ENCODE measurements at regions not wholly inside any gene's neighbourhood (a gene's known extent, or its start where the extent isn't known, plus 50 kb on each side); places are given as distances from the start of the nearest gene placed in this dataset.

DNA sequence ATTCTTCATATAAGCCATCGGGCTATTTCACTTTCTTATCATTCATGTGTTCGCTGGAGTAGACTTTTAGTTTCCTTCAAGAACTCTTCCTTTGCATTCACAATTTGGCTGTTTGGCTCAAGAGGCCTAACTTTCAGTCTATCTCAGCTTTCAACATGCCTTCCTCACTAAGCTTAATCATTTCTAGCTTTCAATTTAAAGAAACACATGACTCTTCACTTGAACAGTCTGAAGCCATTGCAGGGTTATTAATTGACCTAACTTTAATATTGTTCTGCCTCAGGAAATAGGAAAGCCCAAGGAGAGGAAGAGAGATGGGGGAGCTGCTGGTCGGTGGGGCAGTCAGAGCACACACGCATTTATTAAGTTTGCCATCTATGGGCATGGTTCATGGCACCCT lies 158.1 kb downstream of the SUCLA2 start:
- WGBS, 2 experiments (ENCODE audit: low coverage in 1 of 2, low lambda C conversion rate in 2 of 2, missing lambda C conversion rate in 2 of 2) = 80 to 86% methylated on average over 4 of the region's 4 CpGs
- H3K9me3 ChIP-seq (ENCODE audit: low read depth) = no peaks in the 10 kb centered on the region
- H4K20me1 ChIP-seq (ENCODE audit: insufficient read depth) = no peaks in the 10 kb centered on the region
- no peak overlapping the region for H3K4me2 ChIP-seq (ENCODE audit: unreplicated experiment)
- H3K4me1 ChIP-seq (ENCODE audit: insufficient read depth) = peaks cover 5% of the 10 kb centered on the region; the same call in 1 of the 2 replicates
- no peak overlapping the region for H3K27ac ChIP-seq
- H3K9ac ChIP-seq = no peak overlapping the region
- H3K9me2 ChIP-seq (ENCODE audit: insufficient read depth) = no peaks in the 10 kb centered on the region
- no peak overlapping the region for H2AFZ ChIP-seq
- H3K27me3 ChIP-seq (replicated peaks; ENCODE audit: insufficient read depth) = no peaks in the 10 kb centered on the region
- DNase-seq = no peak
- no peaks in the 10 kb centered on the region for H3K79me2 ChIP-seq (ENCODE audit: insufficient read depth)
- no peaks in the 10 kb centered on the region for H3F3A ChIP-seq (ENCODE audit: insufficient read depth)
- TF ChIP-seq EZH2 (IDR thresholded peaks at IDR 0.05; ENCODE audit: insufficient read depth, poor library complexity, severe bottlenecking) (no peak), EZH2phosphoT487 (IDR thresholded peaks at IDR 0.05; ENCODE audit: insufficient read depth, low read depth) (no peak)
- H3K4me3 ChIP-seq = no peak overlapping the region
- in situ Hi-C loops (cut with MboI) = no loop called here
- no peaks in the 10 kb centered on the region for H3K36me3 ChIP-seq (ENCODE audit: low read depth)

DNA sequence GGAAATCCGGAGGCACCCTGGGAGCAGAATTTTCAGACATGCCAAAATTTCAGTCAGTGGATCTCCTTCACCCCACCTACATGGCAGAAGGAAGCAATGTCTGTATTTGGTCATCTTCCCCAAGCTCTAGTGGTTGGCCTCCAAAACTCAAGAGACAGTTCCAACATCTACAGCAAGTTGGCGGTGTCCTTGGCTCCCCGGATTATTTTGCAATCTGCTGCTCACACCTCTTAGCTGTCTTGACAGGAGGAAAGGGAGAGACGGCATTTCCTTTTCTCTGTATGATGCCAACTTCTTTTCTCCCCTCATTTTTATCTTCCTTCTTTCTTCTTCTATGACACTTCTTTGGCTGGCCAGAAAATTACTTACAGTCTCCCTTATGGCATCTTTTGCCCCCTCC lies 159.9 kb downstream of the SUCLA2 start:
- no peaks in the 10 kb centered on the region for H4K20me1 ChIP-seq (ENCODE audit: insufficient read depth)
- H2AFZ ChIP-seq = no peak overlapping the region
- H3F3A ChIP-seq (ENCODE audit: insufficient read depth) = no peaks in the 10 kb centered on the region
- DNase-seq = no peak
- H3K27ac ChIP-seq = no peak overlapping the region
- H3K9me2 ChIP-seq (ENCODE audit: insufficient read depth) = no peaks in the 10 kb centered on the region
- H3K9ac ChIP-seq = no peak overlapping the region
- H3K4me3 ChIP-seq = no peak overlapping the region
- H3K4me2 ChIP-seq (ENCODE audit: unreplicated experiment) = no peak overlapping the region
- no peaks in the 10 kb centered on the region for H3K36me3 ChIP-seq (ENCODE audit: low read depth)
- 83 to 88% methylated on average over 4 of the region's 4 CpGs for WGBS, 2 experiments (ENCODE audit: low coverage in 1 of 2, low lambda C conversion rate in 2 of 2, missing lambda C conversion rate in 2 of 2)
- no peaks in the 10 kb centered on the region for H3K27me3 ChIP-seq (replicated peaks; ENCODE audit: insufficient read depth)
- in situ Hi-C loops (cut with MboI) = no loop called here
- H3K79me2 ChIP-seq (ENCODE audit: insufficient read depth) = no peaks in the 10 kb centered on the region
- TF ChIP-seq EZH2phosphoT487 (IDR thresholded peaks at IDR 0.05; ENCODE audit: insufficient read depth, low read depth) (no peak), EZH2 (IDR thresholded peaks at IDR 0.05; ENCODE audit: insufficient read depth, poor library complexity, severe bottlenecking) (no peak)
- H3K4me1 ChIP-seq (ENCODE audit: insufficient read depth) = 0 out of 2 replicates have a peak, but pooled peaks cover 5% of the 10 kb centered on the region
- H3K9me3 ChIP-seq (ENCODE audit: low read depth) = no peaks in the 10 kb centered on the region

DNA sequence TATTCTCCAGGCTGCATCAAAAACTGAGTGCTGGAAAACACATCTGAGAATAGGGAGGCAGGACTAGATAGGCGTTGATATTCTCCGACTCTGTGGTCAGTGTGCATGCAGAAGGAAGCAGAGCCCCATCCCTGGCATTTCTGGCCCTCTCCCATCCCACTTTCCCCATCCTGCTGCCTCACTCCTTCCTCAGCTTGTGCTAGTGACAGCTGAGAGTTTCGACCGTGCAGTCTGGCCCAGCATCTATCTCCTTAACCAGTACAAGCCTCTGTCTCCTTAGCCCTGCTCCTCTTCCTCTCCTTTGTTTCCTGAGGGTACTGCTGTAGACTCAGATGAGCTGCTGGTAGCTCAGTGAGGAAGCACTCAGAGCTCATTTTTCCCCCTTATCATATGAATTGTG lies 163.2 kb downstream of the SUCLA2 start:
- Histone ChIP-seq H3K27ac (no peak overlapping the region), H4K20me1 (ENCODE audit: insufficient read depth) (no peaks in the 10 kb centered on the region), H3K4me2 (ENCODE audit: unreplicated experiment) (no peak overlapping the region), H3K9me2 (ENCODE audit: insufficient read depth) (no peaks in the 10 kb centered on the region), H3K9ac (no peak overlapping the region), H3K27me3 (replicated peaks; ENCODE audit: insufficient read depth) (no peaks in the 10 kb centered on the region), H3K4me3 (no peak overlapping the region), H2AFZ (no peak overlapping the region), H3K36me3 (ENCODE audit: low read depth) (no peaks in the 10 kb centered on the region), H3K79me2 (ENCODE audit: insufficient read depth) (no peaks in the 10 kb centered on the region), H3K9me3 (ENCODE audit: low read depth) (no peaks in the 10 kb centered on the region), H3K4me1 (ENCODE audit: insufficient read depth) (0 out of 2 replicates have a peak, but pooled peaks cover 5% of the 10 kb centered on the region), H3F3A (ENCODE audit: insufficient read depth) (no peaks in the 10 kb centered on the region)
- TF ChIP-seq EZH2 (IDR thresholded peaks at IDR 0.05; ENCODE audit: insufficient read depth, poor library complexity, severe bottlenecking) (no peak), EZH2phosphoT487 (IDR thresholded peaks at IDR 0.05; ENCODE audit: insufficient read depth, low read depth) (no peak)
- 83 to 85% methylated on average over 4 of the region's 4 CpGs for WGBS, 2 experiments (ENCODE audit: low coverage in 1 of 2, low lambda C conversion rate in 2 of 2, missing lambda C conversion rate in 2 of 2)
- no peak for DNase-seq
- in situ Hi-C loops (cut with MboI) = no loop called here

DNA sequence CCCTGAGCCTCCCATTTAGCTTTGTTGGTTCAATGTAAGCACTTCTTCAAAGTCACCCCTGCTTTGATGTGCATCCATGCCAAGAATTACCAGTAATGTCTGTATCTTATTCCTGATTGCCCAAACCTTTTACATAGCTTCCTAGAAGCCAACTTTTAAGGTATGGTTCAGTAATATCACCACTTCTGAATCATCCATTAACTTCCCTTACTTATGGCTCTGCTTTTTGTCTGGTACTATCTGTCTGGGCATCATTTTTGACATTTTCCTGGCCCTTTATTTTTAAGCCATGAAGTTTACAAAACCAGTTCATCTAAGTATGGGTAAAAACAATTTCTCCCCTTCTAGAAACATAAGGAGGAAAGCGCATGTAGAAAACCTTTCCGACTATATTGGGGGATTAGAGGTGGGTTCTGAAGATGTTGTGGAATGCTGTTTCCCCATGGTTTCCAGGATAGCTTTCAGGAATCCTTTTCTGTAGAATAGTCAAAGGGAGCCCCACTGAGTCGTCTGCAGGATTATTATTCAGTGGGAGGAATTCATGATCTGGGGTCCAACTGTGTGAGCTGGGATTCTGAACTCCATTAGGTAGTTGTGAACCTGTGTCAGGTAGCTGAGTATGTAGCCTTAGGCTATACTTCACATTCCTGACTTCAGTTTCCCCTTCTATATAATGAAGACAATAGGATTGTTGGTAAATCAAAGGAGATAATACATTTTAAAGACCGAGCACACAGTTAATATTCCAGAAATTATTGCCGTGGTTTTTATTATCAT lies 163.8 kb downstream of the SUCLA2 start:
- Histone ChIP-seq H3K9me3 (ENCODE audit: low read depth) (no peaks in the 10 kb centered on the region), H3K9ac (no peak overlapping the region), H3K4me1 (ENCODE audit: insufficient read depth) (0 out of 2 replicates have a peak, but pooled peaks cover 5% of the 10 kb centered on the region), H3K27ac (no peak overlapping the region), H2AFZ (no peak overlapping the region), H3K9me2 (ENCODE audit: insufficient read depth) (no peaks in the 10 kb centered on the region), H3K4me2 (ENCODE audit: unreplicated experiment) (no peak overlapping the region), H3K79me2 (ENCODE audit: insufficient read depth) (no peaks in the 10 kb centered on the region), H3K27me3 (replicated peaks; ENCODE audit: insufficient read depth) (no peaks in the 10 kb centered on the region), H3K36me3 (ENCODE audit: low read depth) (no peaks in the 10 kb centered on the region), H4K20me1 (ENCODE audit: insufficient read depth) (no peaks in the 10 kb centered on the region), H3K4me3 (no peak overlapping the region), H3F3A (ENCODE audit: insufficient read depth) (no peaks in the 10 kb centered on the region)
- 61 to 67% methylated on average over 5 of the region's 5 CpGs for WGBS, 2 experiments (ENCODE audit: low coverage in 1 of 2, low lambda C conversion rate in 2 of 2, missing lambda C conversion rate in 2 of 2)
- no peak for DNase-seq
- in situ Hi-C loops (cut with MboI) = no loop called here
- no peak for TF ChIP-seq EZH2phosphoT487 (IDR thresholded peaks at IDR 0.05; ENCODE audit: insufficient read depth, low read depth)
- TF ChIP-seq EZH2 (IDR thresholded peaks at IDR 0.05; ENCODE audit: insufficient read depth, poor library complexity, severe bottlenecking) = no peak
